ENCODE measurements at regions not wholly inside any gene's neighbourhood (a gene's known extent, or its start where the extent isn't known, plus 50 kb on each side); places are given as distances from the start of the nearest gene placed in this dataset.

GRCh38 chr7:88615336-88615735 is 144.2 kb upstream of the ZNF804B start:
- DNase-seq (ENCODE audit: low read depth) = no peak
- H3K4me3 ChIP-seq (ENCODE audit: low read depth, low read length) = no peak overlapping the region
- TF ChIP-seq CTCF (IDR thresholded peaks at IDR 0.05; ENCODE audit: low read depth, low read length) (no peak), POLR2A (IDR thresholded peaks at IDR 0.05; ENCODE audit: extremely low read depth, insufficient read length) (no peak), MYC (IDR thresholded peaks at IDR 0.05; ENCODE audit: low read depth, low read length) (no peak), MAX (IDR thresholded peaks at IDR 0.05; ENCODE audit: low read depth, low read length) (no peak)

GRCh38 chr7:88614736-88615135 is 144.8 kb upstream of the ZNF804B start:
- no peak overlapping the region for H3K4me3 ChIP-seq (ENCODE audit: low read depth, low read length)
- no peak for DNase-seq (ENCODE audit: low read depth)
- no peak for TF ChIP-seq CTCF (IDR thresholded peaks at IDR 0.05; ENCODE audit: low read depth, low read length)
- TF ChIP-seq MAX (IDR thresholded peaks at IDR 0.05; ENCODE audit: low read depth, low read length) = no peak
- no peak for TF ChIP-seq POLR2A (IDR thresholded peaks at IDR 0.05; ENCODE audit: extremely low read depth, insufficient read length)
- TF ChIP-seq MYC (IDR thresholded peaks at IDR 0.05; ENCODE audit: low read depth, low read length) = no peak

GRCh38 chr7:88610942-88611341 is 148.6 kb upstream of the ZNF804B start:
- no peak overlapping the region for H3K4me3 ChIP-seq (ENCODE audit: low read depth, low read length)
- no peak for DNase-seq (ENCODE audit: low read depth)
- no peak for TF ChIP-seq MYC (IDR thresholded peaks at IDR 0.05; ENCODE audit: low read depth, low read length)
- no peak for TF ChIP-seq POLR2A (IDR thresholded peaks at IDR 0.05; ENCODE audit: extremely low read depth, insufficient read length)
- no peak for TF ChIP-seq CTCF (IDR thresholded peaks at IDR 0.05; ENCODE audit: low read depth, low read length)
- no peak for TF ChIP-seq MAX (IDR thresholded peaks at IDR 0.05; ENCODE audit: low read depth, low read length)

GRCh38 chr7:88600695-88601094 is 158.8 kb upstream of the ZNF804B start:
- no peak for DNase-seq (ENCODE audit: low read depth)
- no peak overlapping the region for H3K4me3 ChIP-seq (ENCODE audit: low read depth, low read length)

GRCh38 chr7:88599528-88599927 is 160.0 kb upstream of the ZNF804B start:
- DNase-seq (ENCODE audit: low read depth) = no peak
- TF ChIP-seq POLR2A (IDR thresholded peaks at IDR 0.05; ENCODE audit: extremely low read depth, insufficient read length) = no peak
- no peak for TF ChIP-seq MAX (IDR thresholded peaks at IDR 0.05; ENCODE audit: low read depth, low read length)
- TF ChIP-seq MYC (IDR thresholded peaks at IDR 0.05; ENCODE audit: low read depth, low read length) = no peak
- no peak for TF ChIP-seq CTCF (IDR thresholded peaks at IDR 0.05; ENCODE audit: low read depth, low read length)
- H3K4me3 ChIP-seq (ENCODE audit: low read depth, low read length) = no peak overlapping the region

More at GRCh38 chr7:88600695-88601094, 158.8 kb upstream of the ZNF804B start:
- TF ChIP-seq MAX (IDR thresholded peaks at IDR 0.05; ENCODE audit: low read depth, low read length) (no peak), MYC (IDR thresholded peaks at IDR 0.05; ENCODE audit: low read depth, low read length) (no peak), POLR2A (IDR thresholded peaks at IDR 0.05; ENCODE audit: extremely low read depth, insufficient read length) (no peak), CTCF (IDR thresholded peaks at IDR 0.05; ENCODE audit: low read depth, low read length) (no peak)
